GM18498 (cell line): ENCODE measurements at regions not wholly inside any gene's neighbourhood (a gene's known extent, or its start where the extent isn't known, plus 50 kb on each side); places are given as distances from the start of the nearest gene placed in this dataset.

ENCODE experiments used
- ATAC-seq: cut with Tn5 transposase; IDR thresholded peaks from one replicate; pipeline ENCODE4 v1.9.1; 2021; ENCODE audit warnings: mild to moderate bottlenecking, moderate library complexity; ENCODE audit not compliant: unreplicated experiment

DNA sequence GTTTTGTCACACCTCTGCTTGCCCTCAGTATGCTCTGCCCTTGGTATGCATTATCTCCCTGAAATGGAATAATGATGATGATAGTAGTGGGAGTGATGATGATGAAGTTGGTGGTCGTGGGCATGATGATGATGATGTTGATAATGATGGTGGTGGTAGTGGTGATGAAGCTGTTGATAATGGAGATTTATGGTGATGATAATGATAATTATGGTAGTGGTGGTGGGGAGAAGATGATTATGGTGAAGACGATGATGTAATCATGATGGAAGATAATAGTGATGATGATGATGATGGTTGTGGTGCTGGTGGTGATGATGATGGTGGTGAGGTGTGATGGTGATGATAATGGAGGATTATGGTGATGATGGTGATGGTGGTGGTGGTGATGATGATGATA lies 390.1 kb upstream of the EEF2KMT start:
- ATAC-seq = no peak

- ATAC-seq = no peak
Observed at GRCh38 chr16:5482256-5482655, 384.7 kb upstream of the EEF2KMT start.

- no peak for ATAC-seq
Observed at GRCh38 chr16:5480431-5481195, 383.0 kb upstream of the EEF2KMT start.

- ATAC-seq = no peak
Observed at GRCh38 chr16:5479926-5480325, 382.3 kb upstream of the EEF2KMT start.

GRCh38 chr16:5478036-5478435 lies 380.4 kb upstream of the EEF2KMT start:
- no peak for ATAC-seq

DNA sequence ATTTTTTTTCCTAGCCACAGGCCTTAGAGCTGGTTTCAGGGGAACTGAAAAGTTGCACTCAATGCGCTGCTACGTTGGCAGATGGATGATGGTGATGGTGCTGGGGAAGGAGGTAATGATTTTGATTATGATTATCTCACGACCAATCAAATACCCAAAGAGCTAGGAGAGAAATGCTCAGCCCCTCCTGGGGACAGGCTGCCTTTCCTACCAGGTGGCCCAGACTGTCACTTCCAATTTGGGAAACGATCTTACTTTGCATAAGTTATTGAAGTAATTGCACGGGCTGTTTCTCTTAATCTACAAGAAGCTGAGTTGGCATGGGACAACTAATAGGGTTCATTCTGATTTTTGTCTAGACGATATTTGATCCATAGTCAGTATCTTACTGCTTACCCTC lies 379.7 kb upstream of the EEF2KMT start:
- ATAC-seq = no peak

GRCh38 chr16:5472552-5472951 lies 375.0 kb upstream of the EEF2KMT start:
- no peak for ATAC-seq

DNA sequence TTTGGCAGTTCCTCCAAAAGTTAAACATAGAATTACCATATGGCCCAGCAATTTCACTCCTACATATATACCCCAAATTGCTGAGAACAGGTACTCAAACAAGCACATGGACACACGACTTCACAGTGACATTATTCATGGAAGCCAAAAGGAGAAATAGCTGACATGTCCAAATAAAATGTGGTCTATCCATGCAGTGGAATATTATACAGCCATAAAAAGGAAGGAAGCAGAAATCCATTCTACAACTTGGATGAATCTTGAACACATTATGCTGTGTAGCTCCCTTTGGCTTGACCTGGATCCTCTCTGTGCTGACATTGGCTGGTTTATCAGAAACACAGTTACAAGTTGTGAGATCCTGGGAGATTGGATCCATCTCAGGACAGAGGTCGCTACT lies 370.9 kb upstream of the EEF2KMT start:
- no peak for ATAC-seq

DNA sequence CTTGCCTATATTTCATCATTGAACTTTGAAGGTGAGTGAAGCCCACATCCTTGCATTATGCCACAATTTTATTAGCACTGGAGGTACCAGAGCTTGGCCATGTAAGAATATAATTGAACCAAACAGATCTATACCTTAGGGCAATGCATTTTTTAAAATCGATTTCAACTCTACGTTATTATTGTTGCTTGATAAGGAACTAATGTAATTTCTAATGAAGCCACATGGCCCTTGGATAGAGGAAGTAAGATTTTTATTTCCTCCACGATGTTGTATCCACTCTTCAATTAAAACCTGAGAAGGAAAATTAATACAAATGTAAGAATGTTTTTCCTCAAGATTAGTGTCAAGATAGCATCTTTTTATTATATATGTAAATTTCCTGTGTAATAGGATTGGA lies 370.0 kb upstream of the EEF2KMT start:
- ATAC-seq = no peak

DNA sequence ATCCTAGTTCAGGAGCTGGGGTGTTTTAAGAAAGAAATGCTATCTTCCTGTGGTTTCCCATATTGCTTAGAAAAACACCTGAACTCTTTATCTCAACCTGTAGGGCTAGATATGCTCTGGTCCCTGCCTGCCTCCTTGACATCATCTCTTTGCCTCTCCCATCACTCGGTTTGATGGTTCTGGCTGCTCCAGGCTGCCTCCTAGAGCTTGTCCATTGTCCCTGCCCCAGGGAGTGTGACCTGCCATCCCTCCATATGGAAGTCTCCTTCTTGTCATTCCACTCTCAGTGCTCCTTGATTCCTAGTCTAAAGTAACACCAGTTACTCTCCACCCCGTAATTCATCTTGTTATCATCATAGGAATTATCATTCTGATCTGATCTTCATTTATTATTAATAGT lies 369.0 kb upstream of the EEF2KMT start:
- no peak for ATAC-seq

DNA sequence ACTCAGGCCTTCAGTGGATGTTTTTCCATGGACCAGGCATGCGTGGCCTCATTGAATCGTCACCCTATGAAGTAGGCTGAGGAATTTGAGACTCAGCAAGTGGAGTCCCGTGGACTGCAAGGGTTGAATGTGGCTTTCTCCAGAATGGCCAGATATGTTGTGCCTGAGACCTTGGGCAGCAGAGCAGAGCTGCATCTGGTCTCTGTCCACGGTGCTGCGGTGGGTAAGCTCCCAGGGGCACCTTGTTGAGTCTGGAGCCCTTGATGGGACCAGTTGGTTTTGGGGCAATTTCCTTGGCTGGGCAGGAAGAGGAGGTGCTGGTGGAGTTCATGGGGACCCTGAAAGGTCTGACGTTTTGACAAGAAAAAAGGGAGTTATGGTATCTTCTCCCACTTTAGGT lies 368.1 kb upstream of the EEF2KMT start:
- no peak for ATAC-seq

GRCh38 chr16:5463820-5464219 lies 366.2 kb upstream of the EEF2KMT start:
- ATAC-seq = no peak

- no peak for ATAC-seq
Observed at GRCh38 chr16:5461574-5461973, 364.0 kb upstream of the EEF2KMT start.

- ATAC-seq = no peak
Observed at GRCh38 chr16:5461141-5461540, 363.5 kb upstream of the EEF2KMT start.

DNA sequence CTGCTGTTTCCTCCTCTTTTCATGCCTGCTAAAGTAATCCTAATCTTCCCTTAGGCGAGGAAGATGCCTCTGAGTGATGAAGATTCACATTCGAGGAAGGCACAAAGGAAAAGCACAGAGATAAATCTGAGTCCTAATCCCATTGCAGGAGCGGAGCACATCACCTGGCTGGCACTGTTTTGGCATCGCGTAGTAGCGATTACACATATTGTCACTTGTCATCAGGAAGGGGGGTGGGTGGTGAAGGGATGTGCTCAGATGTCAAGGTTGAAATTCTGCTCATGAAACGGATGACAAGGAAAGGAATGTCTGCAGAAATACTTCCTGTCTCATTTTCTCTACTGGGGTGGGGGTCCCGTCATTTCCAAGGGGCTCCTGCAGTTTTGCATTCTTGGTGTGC lies 363.1 kb upstream of the EEF2KMT start:
- no peak for ATAC-seq

DNA sequence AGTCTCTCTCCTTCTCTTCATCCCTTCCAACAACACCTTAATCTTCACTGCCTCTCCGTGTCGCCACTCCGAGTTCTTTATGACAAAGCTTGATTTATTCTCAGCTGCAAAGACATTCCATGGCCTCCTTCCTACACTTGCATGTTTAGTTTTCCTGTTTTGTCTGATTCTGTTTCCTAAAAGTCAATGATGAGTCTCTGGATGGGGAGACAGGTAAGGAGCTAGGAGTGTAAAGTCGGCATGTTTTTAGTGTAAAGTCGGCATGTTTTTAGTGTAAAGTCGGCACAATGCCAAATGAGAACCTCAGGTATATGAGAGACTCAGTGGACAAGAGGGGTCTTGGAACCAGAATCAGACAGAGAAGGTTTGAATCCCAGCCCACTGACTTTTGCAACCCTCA lies 362.3 kb upstream of the EEF2KMT start:
- ATAC-seq = no peak

GRCh38 chr16:5455110-5455509 lies 357.5 kb upstream of the EEF2KMT start:
- no peak for ATAC-seq

- no peak for ATAC-seq
Observed at GRCh38 chr16:5454349-5454748, 356.8 kb upstream of the EEF2KMT start.

DNA sequence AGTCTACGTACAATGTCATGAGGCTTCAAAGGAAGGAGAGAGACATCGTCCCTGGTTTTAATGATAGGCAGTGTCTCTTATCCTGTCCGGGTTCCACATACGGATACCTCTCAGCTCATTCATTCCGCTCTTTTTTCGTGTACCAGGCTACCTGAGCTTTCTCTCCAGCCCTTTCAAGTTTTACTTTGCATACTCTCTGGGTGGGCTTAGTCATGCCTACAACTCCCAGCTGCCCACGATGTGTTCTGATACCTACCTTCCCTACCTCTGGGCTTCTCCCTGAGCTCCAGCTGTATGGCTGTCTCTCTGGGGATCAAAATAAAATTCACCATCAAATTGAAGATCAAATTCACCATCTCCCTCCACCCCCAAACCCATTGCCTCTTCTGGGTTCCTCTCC lies 354.0 kb upstream of the EEF2KMT start:
- no peak for ATAC-seq

GRCh38 chr16:5450409-5451104 lies 353.0 kb upstream of the EEF2KMT start:
- no peak for ATAC-seq

- ATAC-seq = no peak
Observed at GRCh38 chr16:5449901-5450300, 352.3 kb upstream of the EEF2KMT start.

DNA sequence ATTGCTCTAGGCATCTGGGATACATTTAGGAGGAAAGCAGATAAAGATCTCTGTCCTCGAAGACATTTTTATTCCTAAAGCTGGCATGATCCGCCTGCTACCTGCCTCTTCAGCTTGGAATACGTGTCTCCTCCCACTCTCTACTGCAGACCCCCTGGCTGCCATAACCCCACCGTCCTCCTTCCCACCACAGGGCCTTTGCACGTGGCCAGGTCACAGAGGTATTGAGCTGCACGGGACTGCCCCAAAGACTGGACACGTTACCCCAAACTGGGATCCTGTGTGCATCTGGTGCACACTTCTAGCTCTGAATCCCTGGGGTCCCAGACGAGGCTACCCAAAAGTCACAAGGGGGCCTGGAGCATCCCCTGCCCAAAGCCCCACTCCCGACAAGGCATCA lies 351.2 kb upstream of the EEF2KMT start:
- ATAC-seq = no peak

- ATAC-seq = no peak
Observed at GRCh38 chr16:5447734-5448133, 350.1 kb upstream of the EEF2KMT start.
